ENCODE measurements at regions not wholly inside any gene's neighbourhood (a gene's known extent, or its start where the extent isn't known, plus 50 kb on each side); places are given as distances from the start of the nearest gene placed in this dataset.
A peak's percentile ranks its signal among the peaks of the same experiment; 100 is the strongest.
"Not testable (repeated sequence)": the region's sequence is repeated elsewhere in the genome, so short reads cannot be mapped to it uniquely, and the experiment has no call there.

- DNase-seq = no peak
These were observed 688.6 kb downstream of the GALC start for GRCh38 chr14:87304404-87304803.

GRCh38 chr14:87286826-87287225 is 706.2 kb downstream of the GALC start:
- no peak for DNase-seq

- DNase-seq = no peak
These were observed 706.8 kb downstream of the GALC start for GRCh38 chr14:87286191-87286590.

GRCh38 chr14:87285506-87285905 is 707.5 kb downstream of the GALC start:
- no peak for DNase-seq

GRCh38 chr14:87283547-87283946 is 709.4 kb downstream of the GALC start:
- DNase-seq = no peak

- peak; percentile 24 for DNase-seq
These were observed 710.7 kb downstream of the GALC start for GRCh38 chr14:87282266-87282665.

- no peak for DNase-seq
These were observed 714.6 kb downstream of the GALC start for GRCh38 chr14:87278415-87278814.

- DNase-seq = no peak
These were observed 721.7 kb downstream of the GALC start for GRCh38 chr14:87271331-87271730.

- no peak for DNase-seq
These were observed 724.0 kb downstream of the GALC start for GRCh38 chr14:87268997-87269396.

GRCh38 chr14:87264796-87265195 is 728.2 kb downstream of the GALC start:
- DNase-seq = no peak

- DNase-seq = no peak
These were observed 728.7 kb downstream of the GALC start for GRCh38 chr14:87264272-87264785.

- DNase-seq = no peak
These were observed 731.4 kb downstream of the GALC start for GRCh38 chr14:87261621-87262020.

GRCh38 chr14:87260460-87260859 is 732.5 kb downstream of the GALC start:
- DNase-seq = no peak

GRCh38 chr14:87257421-87257820 is 735.6 kb downstream of the GALC start:
- no peak for DNase-seq

- DNase-seq = no peak
These were observed 737.9 kb downstream of the GALC start for GRCh38 chr14:87255058-87255457.

GRCh38 chr14:87254331-87254874 is 738.6 kb downstream of the GALC start:
- DNase-seq = no peak

GRCh38 chr14:87253791-87254190 is 739.2 kb downstream of the GALC start:
- DNase-seq = not testable (repeated sequence)

GRCh38 chr14:87252103-87252502 is 740.9 kb downstream of the GALC start:
- DNase-seq = no peak

GRCh38 chr14:87251011-87251410 is 742.0 kb downstream of the GALC start:
- no peak for DNase-seq

GRCh38 chr14:87241018-87241768 is 751.8 kb downstream of the GALC start:
- DNase-seq = peak; percentile 32

GRCh38 chr14:87240319-87240718 is 752.7 kb downstream of the GALC start:
- not testable (repeated sequence) for DNase-seq

- no peak for DNase-seq
These were observed 759.1 kb downstream of the GALC start for GRCh38 chr14:87233806-87234384.

GRCh38 chr14:87233266-87233665 is 759.7 kb downstream of the GALC start:
- no peak for DNase-seq

GRCh38 chr14:87231336-87232026 is 761.5 kb downstream of the GALC start:
- no peak for DNase-seq
